Muscle of leg (tissue), 3 donors: ENCODE measurements at regions not wholly inside any gene's neighbourhood (a gene's known extent, or its start where the extent isn't known, plus 50 kb on each side); places are given as distances from the start of the nearest gene placed in this dataset.
"Not testable (repeated sequence)": the region's sequence is repeated elsewhere in the genome, so short reads cannot be mapped to it uniquely, and the experiment has no call there.

ENCODE experiments used
- DNase-seq: peaks from one replicate; pipeline ENCODE4 v3.0.0; 2013
- H3K27ac ChIP-seq: one replicate; pipeline ENCODE4 v1.5.1; 2013; ENCODE audit warnings: mild to moderate bottlenecking, low read length, control low read depth
- H3K27me3 ChIP-seq: one replicate; pipeline ENCODE4 v1.6.1; 2013; ENCODE audit warnings: low read length; ENCODE audit not compliant: control insufficient read depth, insufficient read depth
- H3K36me3 ChIP-seq: one replicate; pipeline ENCODE4 v1.6.1; 2013; ENCODE audit warnings: low read length; ENCODE audit not compliant: control insufficient read depth, insufficient read depth
- H3K4me1 ChIP-seq: one replicate; pipeline ENCODE4 v1.6.1; 2013; ENCODE audit warnings: low read length; ENCODE audit not compliant: control insufficient read depth, insufficient read depth
- H3K4me3 ChIP-seq: one replicate; pipeline ENCODE4 v1.5.1; 2013; ENCODE audit warnings: low read length, control low read depth
- H3K9me3 ChIP-seq: replicated peaks from 2 replicates; pipeline ENCODE4 v1.6.1; 2013; ENCODE audit warnings: low read depth, low read length; ENCODE audit not compliant: control insufficient read depth
- WGBS: methylation state at CpG from one replicate; pipeline ENCODE4 v1.1.5; 2013; ENCODE audit warnings: missing lambda C conversion rate; ENCODE audit not compliant: insufficient coverage; 5-methylcytosine and 5-hydroxymethylcytosine counted together

- Histone ChIP-seq H3K4me1 (no peaks in the 10 kb centered on the region), H3K9me3 (peaks cover 3% of the 10 kb centered on the region), H3K27me3 (no peaks in the 10 kb centered on the region), H3K27ac (no peak overlapping the region), H3K4me3 (no peak overlapping the region), H3K36me3 (no peaks in the 10 kb centered on the region)
- DNase-seq = no peak
- no CpG with 5 or more reads among the region's 2 CpGs for WGBS
Measured at GRCh38 chr4:158035662-158036195, 137.1 kb downstream of the GASK1B start.

GRCh38 chr4:158033416-158034120, 139.3 kb downstream of the GASK1B start:
- no peaks in the 10 kb centered on the region for H3K4me1 ChIP-seq
- no peak overlapping the region for H3K4me3 ChIP-seq
- peak; percentile 43 for DNase-seq
- WGBS = 76% methylated on average over 3 of the region's 5 CpGs
- H3K27ac ChIP-seq = peak overlapping the region; percentile 37
- H3K36me3 ChIP-seq = no peaks in the 10 kb centered on the region
- H3K27me3 ChIP-seq = no peaks in the 10 kb centered on the region
- H3K9me3 ChIP-seq = no peaks in the 10 kb centered on the region

GRCh38 chr4:158032733-158033415, 140.0 kb downstream of the GASK1B start:
- 80% methylated on average over 3 of the region's 4 CpGs for WGBS
- Histone ChIP-seq H3K4me1 (no peaks in the 10 kb centered on the region), H3K27ac (peak overlapping the region; percentile 37)

GRCh38 chr4:158028381-158028780, 144.4 kb downstream of the GASK1B start:
- not testable (repeated sequence) for H3K27ac ChIP-seq, H3K9me3 ChIP-seq, H3K36me3 ChIP-seq, H3K27me3 ChIP-seq, DNase-seq, H3K4me3 ChIP-seq, H3K4me1 ChIP-seq

More at GRCh38 chr4:158032733-158033415, 140.0 kb downstream of the GASK1B start:
- Histone ChIP-seq H3K36me3 (no peaks in the 10 kb centered on the region), H3K27me3 (no peaks in the 10 kb centered on the region), H3K4me3 (no peak overlapping the region), H3K9me3 (peaks cover under 1% of the 10 kb centered on the region)
- DNase-seq = no peak

- no CpG with 5 or more reads among the region's 1 CpG for WGBS
Measured at GRCh38 chr4:158025131-158025530, 147.7 kb downstream of the GASK1B start.

GRCh38 chr4:158020734-158021346, 152.0 kb downstream of the GASK1B start:
- Histone ChIP-seq H3K4me3 (no peak overlapping the region), H3K27ac (peak overlapping the region; percentile 66), H3K27me3 (no peaks in the 10 kb centered on the region), H3K4me1 (no peaks in the 10 kb centered on the region), H3K9me3 (no peaks in the 10 kb centered on the region), H3K36me3 (no peaks in the 10 kb centered on the region)
- peak; percentile 78 for DNase-seq
- WGBS = no CpG with 5 or more reads among the region's 5 CpGs

More at GRCh38 chr4:158025131-158025530, 147.7 kb downstream of the GASK1B start:
- no peak for DNase-seq
- no peak overlapping the region for H3K4me3 ChIP-seq
- peaks cover 2% of the 10 kb centered on the region for H3K9me3 ChIP-seq
- H3K27ac ChIP-seq = no peak overlapping the region
- no peaks in the 10 kb centered on the region for H3K4me1 ChIP-seq
- no peaks in the 10 kb centered on the region for H3K36me3 ChIP-seq
- no peaks in the 10 kb centered on the region for H3K27me3 ChIP-seq

GRCh38 chr4:158020176-158020575, 152.6 kb downstream of the GASK1B start:
- DNase-seq = peak; percentile 96
- no peaks in the 10 kb centered on the region for H3K36me3 ChIP-seq
- H3K27me3 ChIP-seq = no peaks in the 10 kb centered on the region
- H3K9me3 ChIP-seq = no peaks in the 10 kb centered on the region
- H3K4me3 ChIP-seq = no peak overlapping the region
- peak overlapping the region; percentile 66 for H3K27ac ChIP-seq
- H3K4me1 ChIP-seq = no peaks in the 10 kb centered on the region

GRCh38 chr4:158018831-158019230, 154.0 kb downstream of the GASK1B start:
- no peaks in the 10 kb centered on the region for H3K27me3 ChIP-seq
- no peak overlapping the region for H3K27ac ChIP-seq
- H3K4me1 ChIP-seq = no peaks in the 10 kb centered on the region
- WGBS = no CpG with 5 or more reads among the region's 1 CpG
- DNase-seq = no peak
- H3K9me3 ChIP-seq = no peaks in the 10 kb centered on the region
- no peaks in the 10 kb centered on the region for H3K36me3 ChIP-seq
- H3K4me3 ChIP-seq = no peak overlapping the region

- H3K27ac ChIP-seq = no peak overlapping the region
- H3K4me1 ChIP-seq = no peaks in the 10 kb centered on the region
- WGBS = no CpG with 5 or more reads among the region's 1 CpG
Measured at GRCh38 chr4:158018221-158018830, 154.5 kb downstream of the GASK1B start.

GRCh38 chr4:158016511-158016910, 156.3 kb downstream of the GASK1B start:
- H3K9me3 ChIP-seq = no peaks in the 10 kb centered on the region
- no CpG with 5 or more reads among the region's 1 CpG for WGBS
- H3K36me3 ChIP-seq = no peaks in the 10 kb centered on the region
- no peak overlapping the region for H3K27ac ChIP-seq
- no peaks in the 10 kb centered on the region for H3K4me1 ChIP-seq
- DNase-seq = no peak
- no peaks in the 10 kb centered on the region for H3K27me3 ChIP-seq
- no peak overlapping the region for H3K4me3 ChIP-seq

More at GRCh38 chr4:158018221-158018830, 154.5 kb downstream of the GASK1B start:
- no peak for DNase-seq
- Histone ChIP-seq H3K27me3 (no peaks in the 10 kb centered on the region), H3K4me3 (no peak overlapping the region), H3K36me3 (no peaks in the 10 kb centered on the region), H3K9me3 (no peaks in the 10 kb centered on the region)
